ENCODE measurements at regions not wholly inside any gene's neighbourhood (a gene's known extent, or its start where the extent isn't known, plus 50 kb on each side); places are given as distances from the start of the nearest gene placed in this dataset.
A peak's percentile ranks its signal among the peaks of the same experiment; 100 is the strongest.

DNA sequence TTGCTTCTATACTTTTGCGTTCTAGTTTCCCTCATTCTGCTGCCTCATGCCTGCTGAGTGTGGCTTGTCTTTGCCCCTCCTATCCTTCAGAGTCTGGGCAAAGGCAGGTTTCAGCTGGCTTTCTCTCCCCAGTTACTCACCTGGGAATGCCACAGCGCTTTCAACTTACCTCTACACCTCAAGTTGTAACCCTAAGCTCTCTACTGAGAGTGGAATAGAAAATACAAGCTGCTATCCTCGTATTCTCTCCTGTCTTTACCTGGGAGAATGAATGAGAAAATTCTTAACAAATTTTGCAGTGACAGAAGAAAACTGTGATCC, 316.3 kb upstream of the KLF12 start:
- H3K14ac ChIP-seq (ENCODE audit: insufficient read length), result no peak overlapping the region
- H3K23ac ChIP-seq (ENCODE audit: insufficient read length), result no peak overlapping the region
- no peaks in the 10 kb centered on the region for H4K20me1 ChIP-seq (replicated peaks in 1 of 2; ENCODE audit: control insufficient read depth in 1 of 2, insufficient read depth in 2 of 2, low read length in 2 of 2)
- no peak overlapping the region for H2BK5ac ChIP-seq (ENCODE audit: low read depth, low read length)
- no peak overlapping the region for H2BK20ac ChIP-seq (ENCODE audit: low read length)
- H4K8ac ChIP-seq (ENCODE audit: extremely low read depth, insufficient read depth, low read length), result no peak overlapping the region
- DNase-seq (ENCODE audit: low read depth in 1 of 2, low spot score in 2 of 2) (no peak), FAIRE-seq (no peak)
- no peak overlapping the region for H4K5ac ChIP-seq (ENCODE audit: insufficient read length, low read depth, low read length)
- CTCF ChIA-PET (ENCODE audit: partially characterized antibody), result interaction anchor here (0.9 to 1.4 kb wide), 3 partner anchors 50 to 683 kb away, joined by 3 read pairs; no protein-coding TSS in a partner anchor
- H2BK120ac ChIP-seq (replicated peaks; ENCODE audit: low read depth, low read length), result no peak overlapping the region
- no peaks in the 10 kb centered on the region for H3K79me1 ChIP-seq (ENCODE audit: low read depth, low read length)
- H3K79me2 ChIP-seq (ENCODE audit: control insufficient read depth in 1 of 2, insufficient read depth in 2 of 2, low read length in 2 of 2), result no peaks in the 10 kb centered on the region
- POLR2A ChIA-PET (ENCODE audit: partially characterized antibody), result no interaction called here
- no peak overlapping the region for H3K4me2 ChIP-seq (ENCODE audit: insufficient read depth in 1 of 2, low read depth in 2 of 2, low read length in 2 of 2)
- H2AFZ ChIP-seq (ENCODE audit: low read length), result peak overlapping the region; percentile 78; the same call in 1 of the 2 replicates
- H3K27ac ChIP-seq (ENCODE audit: low read depth, low read length), result no peak overlapping the region
- H3K27me3 ChIP-seq (replicated peaks in 1 of 4; ENCODE audit: control insufficient read depth in 3 of 4, extremely low read depth in 1 of 4, insufficient read depth in 3 of 4, low read length in 3 of 4), result no peaks in the 10 kb centered on the region
- H3K9me3 ChIP-seq (ENCODE audit: insufficient read depth in 2 of 2, low read depth in 1 of 2, low read length in 1 of 2), result no peaks in the 10 kb centered on the region
- no peak overlapping the region for H3K56ac ChIP-seq (replicated peaks; ENCODE audit: insufficient read length, low read depth, low read length)
- H3K4me1 ChIP-seq (replicated peaks in 1 of 4; ENCODE audit: control insufficient read depth in 3 of 4, insufficient read depth in 4 of 4, low read length in 3 of 4), result no peaks in the 10 kb centered on the region
- no peak overlapping the region for H4K91ac ChIP-seq (replicated peaks; ENCODE audit: insufficient read length, low read length)
- no peak overlapping the region for H3K9ac ChIP-seq (replicated peaks in 1 of 4; ENCODE audit: extremely low read depth in 1 of 4, low read depth in 3 of 4, low read length in 3 of 4)
- H2BK12ac ChIP-seq (ENCODE audit: low read depth, low read length), result no peak overlapping the region
- no peaks in the 10 kb centered on the region for H3K23me2 ChIP-seq (ENCODE audit: low read depth, low read length)
- WGBS, 2 experiments (ENCODE audit: extremely low coverage in 1 of 2, insufficient coverage in 1 of 2, insufficient read length in 1 of 2, insufficient replicate concordance in 2 of 2, low coverage in 1 of 2, low lambda C conversion rate in 2 of 2, missing lambda C conversion rate in 1 of 2), result 80% methylated on average over 3 of the region's 3 CpGs; no CpG with 5 or more reads in 1 of the 2 experiments
- no peaks in the 10 kb centered on the region for H3K36me3 ChIP-seq (ENCODE audit: control insufficient read depth in 2 of 4, insufficient read depth in 4 of 4, low read length in 3 of 4)
- no peak overlapping the region for H2AK5ac ChIP-seq (ENCODE audit: low read depth, low read length)
- H3K4me3 ChIP-seq (ENCODE audit: extremely low read depth in 1 of 4, insufficient read depth in 2 of 4, low read depth in 3 of 4, low read length in 4 of 4), result no peak overlapping the region
- no peak overlapping the region for H3K4ac ChIP-seq (replicated peaks; ENCODE audit: insufficient read length, low read depth, low read length)
- no peak overlapping the region for H2BK15ac ChIP-seq (ENCODE audit: low read length)
- no peak overlapping the region for H3K18ac ChIP-seq (ENCODE audit: extremely low read depth, low read length)
- TF ChIP-seq MAFK (IDR thresholded peaks at IDR 0.05; ENCODE audit: low read depth, low read length) (no peak), SAP30 (IDR thresholded peaks at IDR 0.05; ENCODE audit: insufficient read depth, insufficient replicate concordance, low read length) (no peak), CHD2 (IDR thresholded peaks at IDR 0.05; ENCODE audit: low read length) (no peak), BCL11A (IDR thresholded peaks at IDR 0.05; ENCODE audit: low read depth in 2 of 2, low read length in 2 of 2) (no peak)
